ENCODE measurements at regions not wholly inside any gene's neighbourhood (a gene's known extent, or its start where the extent isn't known, plus 50 kb on each side); places are given as distances from the start of the nearest gene placed in this dataset.

DNA sequence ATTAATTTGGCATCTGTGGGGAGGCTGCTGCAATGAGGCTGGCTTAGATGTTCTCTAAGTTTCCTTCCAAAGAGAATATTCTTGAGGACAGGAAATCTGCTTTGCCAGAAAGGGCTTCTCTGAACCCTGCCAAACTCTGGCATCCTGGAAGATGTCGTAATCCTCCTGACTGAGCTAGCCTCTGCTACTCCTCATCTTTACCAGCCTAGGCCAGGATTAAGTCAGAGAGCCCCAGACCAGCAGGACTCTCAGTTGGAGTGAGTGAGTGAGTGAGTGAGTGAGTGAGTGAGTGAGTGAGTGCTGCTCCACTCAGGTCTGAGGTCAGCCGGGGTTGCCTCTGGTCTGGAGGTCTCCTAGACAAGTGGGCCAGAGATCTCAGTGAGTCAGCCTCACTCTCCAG, 104.9 kb upstream of the SOD3 start:
- TF ChIP-seq, protein P1, sequence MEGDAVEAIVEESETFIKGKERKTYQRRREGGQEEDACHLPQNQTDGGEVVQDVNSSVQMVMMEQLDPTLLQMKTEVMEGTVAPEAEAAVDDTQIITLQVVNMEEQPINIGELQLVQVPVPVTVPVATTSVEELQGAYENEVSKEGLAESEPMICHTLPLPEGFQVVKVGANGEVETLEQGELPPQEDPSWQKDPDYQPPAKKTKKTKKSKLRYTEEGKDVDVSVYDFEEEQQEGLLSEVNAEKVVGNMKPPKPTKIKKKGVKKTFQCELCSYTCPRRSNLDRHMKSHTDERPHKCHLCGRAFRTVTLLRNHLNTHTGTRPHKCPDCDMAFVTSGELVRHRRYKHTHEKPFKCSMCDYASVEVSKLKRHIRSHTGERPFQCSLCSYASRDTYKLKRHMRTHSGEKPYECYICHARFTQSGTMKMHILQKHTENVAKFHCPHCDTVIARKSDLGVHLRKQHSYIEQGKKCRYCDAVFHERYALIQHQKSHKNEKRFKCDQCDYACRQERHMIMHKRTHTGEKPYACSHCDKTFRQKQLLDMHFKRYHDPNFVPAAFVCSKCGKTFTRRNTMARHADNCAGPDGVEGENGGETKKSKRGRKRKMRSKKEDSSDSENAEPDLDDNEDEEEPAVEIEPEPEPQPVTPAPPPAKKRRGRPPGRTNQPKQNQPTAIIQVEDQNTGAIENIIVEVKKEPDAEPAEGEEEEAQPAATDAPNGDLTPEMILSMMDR (optimal IDR thresholded peaks at IDR 0.05 in 1 of 3, IDR thresholded peaks at IDR 0.05 in 1 of 3, conservative IDR thresholded peaks at IDR 0.05 in 1 of 3; ENCODE audit: extremely low read depth in 1 of 3, insufficient read depth in 2 of 3, low read length in 3 of 3) = no peak
- no peak for TF ChIP-seq EZH2 (IDR thresholded peaks at IDR 0.05; ENCODE audit: low read length)

Data from keratinocyte (primary cell).